Activated naive CD4-positive, alpha-beta T cell treated with anti-CD3 and anti-CD28 coated beads for 36 hours (primary cell): ENCODE measurements at regions not wholly inside any gene's neighbourhood (a gene's known extent, or its start where the extent isn't known, plus 50 kb on each side); places are given as distances from the start of the nearest gene placed in this dataset.
"Not testable (repeated sequence)": the region's sequence is repeated elsewhere in the genome, so short reads cannot be mapped to it uniquely, and the experiment has no call there.

Experiments
- CTCF ChIA-PET: fragments of 350-600 bp; sonication (Branson Sonifier 250); formaldehyde crosslinking; loops from one replicate; lab custom pipeline; 2021; ENCODE audit warnings: antibody characterized with exemption; lab: Charles Lee
- DNase-seq: peaks from one replicate; pipeline ENCODE4 v3.0.0-alpha.2; 2020
- H3K27ac Mint-ChIP-seq: one replicate; pipeline ENCODE4 v1.8.0; 2021; ENCODE audit warnings: mild to moderate bottlenecking, mixed read lengths
- H3K27me3 Mint-ChIP-seq: one replicate; pipeline ENCODE4 v1.8.0; 2021; ENCODE audit warnings: low read depth, mixed read lengths
- H3K36me3 Mint-ChIP-seq: one replicate; pipeline ENCODE4 v1.8.0; 2021; ENCODE audit warnings: low read depth, mixed read lengths
- H3K4me1 Mint-ChIP-seq: one replicate; pipeline ENCODE4 v1.8.0; 2021; ENCODE audit warnings: low read depth, mixed read lengths
- H3K4me3 Mint-ChIP-seq: one replicate; pipeline ENCODE4 v1.8.0; 2021; ENCODE audit warnings: mild to moderate bottlenecking, moderate library complexity, mixed read lengths
- H3K9me3 Mint-ChIP-seq: one replicate; pipeline ENCODE4 v1.8.0; 2021; ENCODE audit warnings: mixed read lengths
- intact Hi-C: fragments of 100-400 bp; cut with micrococcal nuclease; formaldehyde crosslinking; loops from one replicate; pipeline ENCODE4 v1.15.1; 2023

GRCh38 chr6:48412656-48413055 is 301.7 kb upstream of the PTCHD4 start:
- DNase-seq, result no peak
- intact Hi-C loops, result no loop called here
- no peaks in the 10 kb centered on the region for H3K27me3 Mint-ChIP-seq
- peaks cover 2% of the 10 kb centered on the region for H3K9me3 Mint-ChIP-seq
- no peaks in the 10 kb centered on the region for H3K4me1 Mint-ChIP-seq
- H3K27ac Mint-ChIP-seq, result no peak overlapping the region
- H3K4me3 Mint-ChIP-seq, result no peak overlapping the region
- CTCF ChIA-PET, result no interaction called here
- H3K36me3 Mint-ChIP-seq, result no peaks in the 10 kb centered on the region

DNA sequence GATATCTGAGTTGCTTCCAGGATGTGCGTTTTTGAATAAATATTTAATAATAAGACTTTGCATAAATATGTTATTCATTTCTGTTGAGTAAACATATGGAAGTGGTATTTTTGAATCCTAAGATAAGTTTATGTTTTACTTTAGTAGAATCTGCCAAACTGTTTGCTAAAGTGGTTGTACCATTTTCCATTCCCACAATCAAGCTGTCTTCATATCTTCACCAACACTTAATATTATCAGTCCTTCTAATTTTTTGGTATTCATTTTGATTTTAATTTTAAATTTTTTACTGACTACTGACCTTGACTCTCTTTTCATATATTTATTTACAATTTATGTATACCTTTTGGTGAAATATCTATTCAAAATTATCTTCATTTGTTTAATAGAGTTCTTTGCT is 293.9 kb upstream of the PTCHD4 start:
- Mint-ChIP-seq H3K36me3 (no peaks in the 10 kb centered on the region), H3K4me3 (no peak overlapping the region), H3K4me1 (no peaks in the 10 kb centered on the region), H3K27me3 (no peaks in the 10 kb centered on the region), H3K27ac (no peak overlapping the region), H3K9me3 (peaks cover 6% of the 10 kb centered on the region)
- no peak for DNase-seq
- CTCF ChIA-PET, result no interaction called here
- intact Hi-C loops, result no loop called here

GRCh38 chr6:48403587-48403986 is 292.6 kb upstream of the PTCHD4 start:
- Mint-ChIP-seq H3K27ac (no peak overlapping the region), H3K9me3 (peaks cover 6% of the 10 kb centered on the region), H3K36me3 (no peaks in the 10 kb centered on the region), H3K4me3 (no peak overlapping the region), H3K4me1 (no peaks in the 10 kb centered on the region), H3K27me3 (no peaks in the 10 kb centered on the region)
- CTCF ChIA-PET, result no interaction called here
- intact Hi-C loops, result no loop called here
- no peak for DNase-seq

- H3K9me3 Mint-ChIP-seq, result peaks cover 6% of the 10 kb centered on the region
- H3K36me3 Mint-ChIP-seq, result no peaks in the 10 kb centered on the region
- no peaks in the 10 kb centered on the region for H3K27me3 Mint-ChIP-seq
- DNase-seq, result no peak
- intact Hi-C loops, result no loop called here
- H3K4me3 Mint-ChIP-seq, result no peak overlapping the region
- CTCF ChIA-PET, result no interaction called here
- H3K27ac Mint-ChIP-seq, result no peak overlapping the region
- no peaks in the 10 kb centered on the region for H3K4me1 Mint-ChIP-seq
Measured at GRCh38 chr6:48401016-48401415, 290.0 kb upstream of the PTCHD4 start.

DNA sequence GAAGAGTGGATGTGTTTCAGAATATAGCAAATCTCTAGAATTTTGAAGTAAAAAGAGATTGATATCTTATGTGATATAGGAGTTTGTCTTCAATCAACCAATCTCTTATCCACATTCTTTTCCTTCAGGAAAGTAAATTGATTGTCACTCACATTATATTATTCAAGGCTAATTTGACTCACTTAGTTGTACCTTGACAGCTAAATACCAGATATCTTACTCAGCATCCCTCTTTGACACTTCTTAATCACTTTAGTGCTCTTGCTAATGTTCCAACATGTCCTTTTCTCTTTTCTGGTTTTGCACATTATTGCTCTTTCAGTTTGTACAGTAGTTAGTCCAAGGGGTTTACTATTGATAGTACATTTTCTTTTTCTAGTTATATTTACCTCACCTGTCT is 286.9 kb upstream of the PTCHD4 start:
- no peak overlapping the region for H3K27ac Mint-ChIP-seq
- DNase-seq, result no peak
- H3K36me3 Mint-ChIP-seq, result no peaks in the 10 kb centered on the region
- CTCF ChIA-PET, result no interaction called here
- H3K4me3 Mint-ChIP-seq, result no peak overlapping the region
- H3K9me3 Mint-ChIP-seq, result peaks cover 6% of the 10 kb centered on the region
- no peaks in the 10 kb centered on the region for H3K4me1 Mint-ChIP-seq
- no peaks in the 10 kb centered on the region for H3K27me3 Mint-ChIP-seq
- intact Hi-C loops, result no loop called here

DNA sequence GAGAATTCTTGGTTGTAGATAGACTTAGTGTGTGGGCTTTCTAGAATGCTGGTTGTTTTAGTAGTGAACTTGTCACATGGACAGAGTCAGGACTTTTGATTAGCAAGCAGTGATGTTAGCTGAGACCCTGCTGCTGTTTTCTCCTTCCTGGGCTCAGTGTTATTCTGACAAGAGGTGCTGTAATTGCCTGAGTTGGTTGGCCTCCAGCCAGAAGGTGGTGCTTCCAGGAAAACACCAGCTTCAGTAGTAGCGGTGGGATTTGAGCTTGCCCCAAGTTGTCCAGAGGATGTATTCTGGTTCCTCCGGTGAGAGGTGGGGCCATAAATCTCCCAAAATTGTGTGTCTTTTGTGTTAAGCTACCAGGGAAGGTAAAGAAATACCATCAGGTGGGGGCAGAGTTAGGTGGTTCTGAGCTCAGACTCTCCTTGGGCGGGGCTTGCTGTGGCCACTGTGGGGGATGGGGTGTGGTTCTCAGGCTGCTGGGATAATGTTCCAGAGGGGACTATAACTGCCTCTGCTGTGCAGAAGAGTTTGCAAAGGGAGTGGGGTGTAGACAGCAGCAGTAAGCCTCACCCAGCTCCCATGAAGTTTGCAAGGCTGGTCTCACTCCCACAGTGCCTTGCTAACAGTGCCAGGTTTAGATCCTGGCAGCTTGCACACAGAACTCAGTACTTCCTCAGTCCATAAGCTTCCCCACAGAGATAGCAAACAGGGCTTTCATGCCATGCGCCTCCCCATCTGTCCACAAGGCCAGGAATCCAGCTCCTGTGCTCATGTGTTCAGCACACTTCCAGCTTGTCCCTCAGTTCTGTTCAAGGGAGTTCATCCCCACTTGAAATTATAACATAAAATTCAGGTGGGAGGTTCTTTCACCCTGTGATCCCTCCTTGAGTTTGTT is 278.4 kb upstream of the PTCHD4 start:
- intact Hi-C loops, result no loop called here
- Mint-ChIP-seq H3K27ac (no peak overlapping the region), H3K27me3 (no peaks in the 10 kb centered on the region), H3K4me3 (no peak overlapping the region), H3K36me3 (no peaks in the 10 kb centered on the region), H3K4me1 (no peaks in the 10 kb centered on the region), H3K9me3 (peaks cover 2% of the 10 kb centered on the region)
- CTCF ChIA-PET, result no interaction called here
- no peak for DNase-seq

GRCh38 chr6:48388044-48388443 is 277.0 kb upstream of the PTCHD4 start:
- intact Hi-C loops, result no loop called here
- DNase-seq, result no peak
- no peak overlapping the region for H3K27ac Mint-ChIP-seq
- no peaks in the 10 kb centered on the region for H3K27me3 Mint-ChIP-seq
- no peak overlapping the region for H3K4me3 Mint-ChIP-seq
- H3K4me1 Mint-ChIP-seq, result no peaks in the 10 kb centered on the region
- CTCF ChIA-PET, result no interaction called here
- H3K9me3 Mint-ChIP-seq, result peaks cover 2% of the 10 kb centered on the region
- H3K36me3 Mint-ChIP-seq, result no peaks in the 10 kb centered on the region

- no peaks in the 10 kb centered on the region for H3K27me3 Mint-ChIP-seq
- H3K9me3 Mint-ChIP-seq, result peaks cover 7% of the 10 kb centered on the region
- CTCF ChIA-PET, result no interaction called here
- intact Hi-C loops, result no loop called here
- DNase-seq, result no peak
- no peaks in the 10 kb centered on the region for H3K36me3 Mint-ChIP-seq
- H3K4me3 Mint-ChIP-seq, result no peak overlapping the region
- no peaks in the 10 kb centered on the region for H3K4me1 Mint-ChIP-seq
- no peak overlapping the region for H3K27ac Mint-ChIP-seq
Measured at GRCh38 chr6:48378884-48379407, 267.9 kb upstream of the PTCHD4 start.

- no peaks in the 10 kb centered on the region for H3K36me3 Mint-ChIP-seq
- H3K9me3 Mint-ChIP-seq, result peaks cover 7% of the 10 kb centered on the region
- CTCF ChIA-PET, result no interaction called here
- H3K27me3 Mint-ChIP-seq, result no peaks in the 10 kb centered on the region
- DNase-seq, result no peak
- H3K4me3 Mint-ChIP-seq, result no peak overlapping the region
- no peaks in the 10 kb centered on the region for H3K4me1 Mint-ChIP-seq
- intact Hi-C loops, result no loop called here
- no peak overlapping the region for H3K27ac Mint-ChIP-seq
Measured at GRCh38 chr6:48377115-48377514, 266.1 kb upstream of the PTCHD4 start.

DNA sequence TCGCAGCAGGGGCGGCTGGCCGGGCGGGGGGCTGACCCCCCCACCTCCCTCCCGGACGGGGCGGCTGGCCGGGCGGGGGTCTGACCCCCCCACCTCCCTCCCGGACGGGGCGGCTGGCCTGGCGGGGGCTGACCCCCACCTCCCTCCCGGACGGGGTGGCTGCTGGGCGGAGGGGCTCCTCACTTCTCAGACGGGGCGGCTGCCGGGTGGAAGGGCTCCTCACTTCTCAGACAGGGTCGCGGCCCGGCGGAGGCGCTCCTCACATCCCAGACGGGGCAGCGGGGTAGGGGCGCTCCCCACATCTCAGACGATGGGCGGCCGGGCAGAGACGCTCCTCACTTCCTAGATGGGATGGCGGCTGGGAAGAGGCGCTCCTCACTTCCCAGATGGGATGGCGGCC is 260.2 kb upstream of the PTCHD4 start:
- DNase-seq, H3K9me3 Mint-ChIP-seq, H3K27me3 Mint-ChIP-seq, H3K4me3 Mint-ChIP-seq, H3K36me3 Mint-ChIP-seq, H3K4me1 Mint-ChIP-seq, intact Hi-C loops, CTCF ChIA-PET, H3K27ac Mint-ChIP-seq: not testable (repeated sequence)

DNA sequence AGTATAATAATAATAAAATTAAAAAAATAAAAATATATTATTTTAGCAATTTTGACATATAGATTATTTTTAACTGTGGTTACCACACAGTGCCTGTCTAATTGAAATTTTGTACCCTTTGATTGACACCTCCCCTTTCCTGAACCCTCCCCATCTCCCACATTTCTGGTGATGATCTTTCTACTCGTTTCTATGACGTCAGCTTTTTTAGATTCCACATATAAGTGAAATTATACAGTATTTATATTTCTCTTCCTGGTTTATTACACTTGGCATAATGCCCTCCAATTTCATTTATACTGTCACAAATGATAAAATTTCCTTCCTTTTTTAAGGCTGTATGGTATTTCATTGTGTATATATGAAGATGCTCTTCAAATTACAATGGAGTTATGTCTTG is 258.1 kb upstream of the PTCHD4 start:
- intact Hi-C loops, result no loop called here
- Mint-ChIP-seq H3K27ac (no peak overlapping the region), H3K9me3 (peaks cover 6% of the 10 kb centered on the region), H3K27me3 (no peaks in the 10 kb centered on the region), H3K36me3 (no peaks in the 10 kb centered on the region), H3K4me3 (no peak overlapping the region), H3K4me1 (no peaks in the 10 kb centered on the region)
- CTCF ChIA-PET, result no interaction called here
- DNase-seq, result no peak

- no peak for DNase-seq
- Mint-ChIP-seq H3K9me3 (peaks cover 4% of the 10 kb centered on the region), H3K27ac (no peak overlapping the region), H3K36me3 (no peaks in the 10 kb centered on the region), H3K4me1 (no peaks in the 10 kb centered on the region), H3K27me3 (no peaks in the 10 kb centered on the region), H3K4me3 (no peak overlapping the region)
- CTCF ChIA-PET, result no interaction called here
- intact Hi-C loops, result no loop called here
Measured at GRCh38 chr6:48325701-48326100, 214.7 kb upstream of the PTCHD4 start.

DNA sequence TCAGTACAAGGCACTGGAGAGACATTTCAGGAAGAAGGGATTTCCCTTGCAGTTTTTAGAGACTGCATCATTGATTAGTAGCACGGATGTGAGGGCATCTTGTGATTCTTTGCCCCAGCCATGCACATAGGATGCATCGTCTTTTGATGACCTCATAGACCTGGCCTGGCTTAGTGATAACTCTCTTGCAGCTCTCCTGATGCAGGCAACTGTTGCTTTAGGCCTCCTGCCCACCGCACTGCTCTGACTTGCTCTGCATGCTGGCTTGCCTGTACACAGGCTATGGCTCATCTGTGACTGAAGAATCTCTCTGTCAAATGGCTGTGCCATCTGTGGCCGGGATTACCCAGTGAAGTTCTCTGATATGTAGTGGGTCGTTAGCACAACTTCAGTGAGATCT is 207.7 kb upstream of the PTCHD4 start:
- intact Hi-C loops, result no loop called here

More for the DNA sequence above, 207.7 kb upstream of the PTCHD4 start:
- CTCF ChIA-PET, result interaction anchor here (0.6 kb wide), 1 partner anchor 19 kb away, joined by 4 read pairs; no protein-coding TSS in a partner anchor
- H3K9me3 Mint-ChIP-seq, result peaks cover 2% of the 10 kb centered on the region
- no peaks in the 10 kb centered on the region for H3K36me3 Mint-ChIP-seq
- H3K4me3 Mint-ChIP-seq, result no peak overlapping the region
- no peak overlapping the region for H3K27ac Mint-ChIP-seq
- no peaks in the 10 kb centered on the region for H3K4me1 Mint-ChIP-seq
- DNase-seq, result no peak
- no peaks in the 10 kb centered on the region for H3K27me3 Mint-ChIP-seq
